Activated CD4-positive, alpha-beta T cell treated with anti-CD3 and anti-CD28 coated beads, Interleukin-2, Interleukin-4, amounts not matched to agents 100 ng/mL and 50 ng/mL, durations not matched to agents 16 hours and 8 hours (primary cell): ENCODE measurements at regions not wholly inside any gene's neighbourhood (a gene's known extent, or its start where the extent isn't known, plus 50 kb on each side); places are given as distances from the start of the nearest gene placed in this dataset.

Source experiments
- DNase-seq: peaks from one replicate; pipeline ENCODE4 v3.0.0-alpha.2; 2020; ENCODE audit warnings: low spot score

GRCh38 chr13:40221131-40221459 lies 445.3 kb downstream of the FOXO1 start:
- DNase-seq, result no peak

- DNase-seq, result peak; percentile 58
These were observed 444.8 kb downstream of the FOXO1 start for GRCh38 chr13:40221460-40222201.

- DNase-seq, result no peak
These were observed 442.9 kb downstream of the FOXO1 start for GRCh38 chr13:40223585-40223984.

GRCh38 chr13:40228496-40228895 lies 437.9 kb downstream of the FOXO1 start:
- no peak for DNase-seq

GRCh38 chr13:40228990-40229389 lies 437.5 kb downstream of the FOXO1 start:
- no peak for DNase-seq

- no peak for DNase-seq
These were observed 435.6 kb downstream of the FOXO1 start for GRCh38 chr13:40230833-40231266.

- no peak for DNase-seq
These were observed 435.1 kb downstream of the FOXO1 start for GRCh38 chr13:40231311-40231710.

- no peak for DNase-seq
These were observed 434.7 kb downstream of the FOXO1 start for GRCh38 chr13:40231751-40232150.

- no peak for DNase-seq
These were observed 434.0 kb downstream of the FOXO1 start for GRCh38 chr13:40232311-40233040.

GRCh38 chr13:40233731-40234195 lies 432.7 kb downstream of the FOXO1 start:
- DNase-seq, result no peak

- DNase-seq, result no peak
These were observed 431.2 kb downstream of the FOXO1 start for GRCh38 chr13:40235160-40235796.

GRCh38 chr13:40236566-40237168 lies 429.8 kb downstream of the FOXO1 start:
- DNase-seq, result no peak

GRCh38 chr13:40238761-40239160 lies 427.7 kb downstream of the FOXO1 start:
- DNase-seq, result no peak

DNA sequence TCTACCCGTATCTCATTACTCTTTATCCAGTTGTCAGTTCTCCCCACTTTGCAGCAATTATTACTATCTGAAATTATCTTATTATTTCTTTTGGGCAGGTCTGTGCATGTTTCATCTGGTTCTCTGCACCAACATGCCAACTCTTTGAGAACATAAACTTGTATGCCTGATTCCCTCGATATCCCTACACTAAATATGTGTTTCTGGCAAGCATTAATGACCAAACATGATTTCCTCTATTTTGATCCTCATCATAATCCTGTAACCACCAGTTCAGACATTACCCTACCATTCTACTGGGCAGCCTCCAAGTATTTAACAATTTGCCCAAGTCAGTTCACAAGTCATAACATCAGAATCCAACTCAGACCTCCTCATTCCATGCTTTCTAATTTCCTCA lies 426.1 kb downstream of the FOXO1 start:
- no peak for DNase-seq

- DNase-seq, result no peak
These were observed 425.2 kb downstream of the FOXO1 start for GRCh38 chr13:40241125-40241798.

DNA sequence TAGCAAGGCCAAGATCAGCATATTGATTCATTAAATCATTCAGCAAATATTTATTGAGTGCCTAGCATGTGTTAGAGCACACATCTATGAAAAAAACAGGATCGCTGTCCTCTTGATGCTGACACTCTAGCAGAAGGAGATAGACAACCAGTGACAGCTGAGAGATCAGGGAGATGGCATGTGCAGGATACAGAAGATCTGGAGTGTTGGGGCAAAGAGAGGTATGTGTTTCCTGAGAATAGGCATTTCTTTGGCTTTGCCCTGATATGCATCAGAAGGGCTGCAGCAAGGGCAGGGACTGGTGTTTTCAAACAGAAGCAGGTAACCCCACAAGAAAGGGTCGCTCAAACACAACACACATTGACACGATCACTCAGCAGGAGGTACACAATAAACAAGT lies 423.4 kb downstream of the FOXO1 start:
- no peak for DNase-seq

- DNase-seq, result no peak
These were observed 422.5 kb downstream of the FOXO1 start for GRCh38 chr13:40243982-40244381.

- no peak for DNase-seq
These were observed 420.9 kb downstream of the FOXO1 start for GRCh38 chr13:40245567-40245966.

DNA sequence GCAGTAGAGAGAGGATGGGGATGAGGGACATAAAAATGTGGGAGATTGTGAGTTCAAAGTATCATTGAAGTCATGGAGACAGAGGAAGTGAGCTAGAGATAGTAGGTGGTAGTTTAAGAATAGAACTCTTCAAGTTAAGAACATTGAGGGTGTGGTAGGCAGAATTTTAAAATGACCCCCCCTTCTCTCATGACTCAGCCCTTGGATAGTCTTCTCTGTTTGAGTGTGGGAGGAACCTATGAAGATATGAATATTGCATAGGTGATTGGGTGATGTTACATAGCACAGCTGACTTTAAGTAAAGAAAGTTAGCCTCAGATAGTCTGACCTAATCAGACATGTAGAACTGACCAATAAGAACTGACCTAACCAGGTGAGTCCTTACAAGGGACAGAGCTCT lies 418.6 kb downstream of the FOXO1 start:
- no peak for DNase-seq

- DNase-seq, result peak; percentile 42
These were observed 415.0 kb downstream of the FOXO1 start for GRCh38 chr13:40251343-40252032.

DNA sequence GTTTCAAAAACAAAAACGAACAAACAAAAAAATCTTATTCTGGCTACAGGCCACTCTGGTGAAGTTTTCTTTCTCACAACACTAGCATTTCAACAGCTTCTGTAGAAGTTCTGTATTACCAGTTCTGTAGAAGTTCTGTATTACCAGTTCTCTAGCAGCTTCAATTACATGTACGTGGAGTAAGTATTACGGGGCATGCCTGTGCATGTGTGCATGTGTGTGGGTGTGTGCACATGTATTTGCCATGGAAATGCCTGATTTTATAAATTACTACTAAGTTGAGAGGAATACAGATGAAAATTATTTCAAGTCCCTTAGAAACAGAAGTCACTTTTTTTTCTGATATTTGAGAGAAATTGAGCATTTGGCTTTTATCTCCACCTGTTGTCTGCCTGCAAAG lies 414.2 kb downstream of the FOXO1 start:
- no peak for DNase-seq

GRCh38 chr13:40252676-40253075 lies 413.8 kb downstream of the FOXO1 start:
- no peak for DNase-seq
